Activated CD4-positive, alpha-beta T cell treated with anti-CD3 and anti-CD28 coated beads, Interleukin-2, amount 50 U/mL, for 24 hours (primary cell): ENCODE measurements at regions not wholly inside any gene's neighbourhood (a gene's known extent, or its start where the extent isn't known, plus 50 kb on each side); places are given as distances from the start of the nearest gene placed in this dataset.

ENCODE experiments used
- DNase-seq, 2 donors: peaks; one replicate each; pipeline ENCODE4 v3.0.0-alpha.2; 2020; ENCODE audit warnings: low read depth in 1 of 2, low spot score in 1 of 2

DNA sequence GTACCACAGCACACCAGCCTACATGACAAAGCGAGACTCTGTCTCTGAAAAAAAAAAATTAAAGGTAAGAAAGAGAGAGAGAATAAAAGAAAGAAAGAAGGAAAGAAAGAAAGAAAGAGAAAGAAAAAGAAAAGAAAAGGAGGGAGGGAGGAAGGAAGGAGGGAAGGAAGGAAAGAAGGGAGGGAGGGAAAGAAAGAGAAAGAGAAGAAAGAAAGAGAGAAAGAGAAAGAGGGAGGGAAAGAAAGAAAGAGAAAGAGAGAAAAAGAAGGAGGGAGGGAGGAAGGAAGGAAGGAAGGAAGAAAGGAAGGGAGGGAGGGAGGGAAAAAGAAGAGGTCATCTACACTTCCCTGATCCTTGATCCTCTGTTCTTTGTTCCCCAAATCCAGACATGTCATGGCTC, 104.8 kb upstream of the GJB5 start:
- no peak for DNase-seq

DNA sequence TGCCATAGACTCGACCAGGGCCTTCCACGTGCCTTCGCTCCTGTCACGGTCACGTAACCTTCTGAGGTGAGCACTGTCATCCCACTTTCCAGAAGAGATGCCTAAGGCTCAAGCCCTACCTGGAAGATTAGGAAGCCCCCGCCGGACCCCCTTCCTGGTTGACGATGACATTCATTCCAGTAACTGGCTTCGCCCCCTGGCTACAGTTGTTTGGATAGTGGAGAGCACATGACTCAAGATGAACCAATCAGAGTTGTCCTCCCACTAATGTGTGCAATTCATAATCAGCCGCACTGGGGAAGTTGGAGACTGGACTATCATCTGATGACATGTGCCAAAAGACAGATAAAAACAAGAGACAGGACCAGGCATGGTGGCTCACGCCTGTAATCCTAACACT, 104.0 kb upstream of the GJB5 start:
- no peak for DNase-seq

DNA sequence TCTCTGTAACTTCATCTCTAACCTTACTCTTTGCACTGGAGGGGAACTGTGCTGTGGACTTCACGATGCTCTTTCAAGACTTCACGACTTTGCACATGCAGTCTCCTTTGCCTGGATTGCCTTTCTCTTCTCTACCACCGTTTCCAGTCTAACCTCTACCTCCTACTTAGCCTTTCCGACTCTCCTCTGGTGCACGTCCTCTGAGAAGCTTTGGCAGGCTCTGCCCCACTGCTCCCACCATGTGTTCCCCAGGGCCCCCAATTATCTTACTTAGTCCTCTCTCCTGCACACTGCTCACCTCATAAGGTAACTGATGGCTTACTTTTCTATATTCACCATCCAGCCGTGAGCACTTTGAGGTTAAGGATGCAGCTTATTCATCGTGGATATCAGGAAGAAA, 101.7 kb upstream of the GJB5 start:
- no peak for DNase-seq

DNA sequence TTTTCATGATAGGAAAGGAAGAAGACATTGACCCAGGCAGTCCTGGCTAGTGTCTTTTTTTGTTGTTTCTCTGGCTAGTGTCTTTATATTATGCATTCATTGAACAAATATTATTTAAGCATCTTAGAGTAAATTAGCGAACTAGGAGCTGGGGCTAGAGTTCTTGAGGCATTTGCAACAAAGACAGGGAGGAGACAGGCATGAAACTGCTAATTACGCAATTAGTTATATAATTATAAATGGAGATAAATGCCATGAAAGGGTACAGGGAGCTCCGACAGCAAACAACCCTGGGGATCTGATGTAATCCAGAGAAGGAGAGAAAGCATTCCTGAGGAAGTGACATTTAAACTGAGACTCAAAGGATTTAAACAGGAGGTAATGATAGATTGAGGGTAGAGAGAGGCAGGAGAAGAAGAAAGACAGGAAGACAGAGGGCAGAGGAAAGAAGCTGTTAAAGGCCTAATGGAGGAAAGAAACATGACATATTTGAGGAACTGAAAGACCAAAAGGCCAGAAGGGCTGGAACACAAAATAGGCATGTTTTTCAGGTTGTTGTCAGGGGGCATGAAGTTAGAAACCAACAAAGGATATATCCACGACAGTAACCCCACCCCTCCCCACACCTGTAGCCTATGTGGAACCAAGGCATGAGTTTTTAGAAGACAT, 99.5 kb upstream of the GJB5 start:
- no peak for DNase-seq

DNA sequence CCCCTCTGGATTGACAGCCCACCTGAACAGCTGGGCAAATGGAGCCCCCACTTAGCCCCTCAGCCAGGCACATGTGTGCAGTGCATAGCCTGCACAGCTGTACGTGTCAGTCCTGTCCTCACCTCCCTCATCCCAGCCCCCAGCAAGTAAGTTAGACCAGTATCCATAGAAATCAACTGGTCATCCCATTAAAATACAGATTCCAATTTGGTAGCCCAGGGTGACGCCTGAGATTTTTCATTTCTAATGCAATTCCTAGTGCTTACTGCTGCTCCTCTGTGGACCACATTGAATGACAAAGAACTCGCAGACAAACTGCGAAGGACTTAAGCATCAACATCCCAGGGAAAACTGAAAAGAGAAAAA, 99.0 kb upstream of the GJB5 start:
- DNase-seq: no peak

DNA sequence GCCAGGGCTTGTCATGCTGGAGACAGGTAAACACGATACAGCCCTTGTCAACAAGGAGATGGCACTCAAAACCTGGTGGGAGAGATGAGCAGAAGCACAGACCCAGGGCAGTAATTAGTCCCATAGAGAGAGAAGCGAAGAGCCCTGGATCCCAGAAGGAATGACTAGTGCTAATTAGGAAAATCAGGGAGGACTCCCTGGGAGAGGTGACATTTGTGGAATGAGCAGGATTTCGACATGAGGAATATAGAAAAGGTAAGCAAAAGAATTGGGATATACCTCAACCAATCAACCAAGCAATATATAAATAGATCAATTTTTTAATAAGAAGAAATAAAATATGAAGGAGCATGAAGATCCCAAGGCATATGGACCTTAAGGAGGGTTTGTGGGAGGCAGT, 98.5 kb upstream of the GJB5 start:
- DNase-seq: no peak

DNA sequence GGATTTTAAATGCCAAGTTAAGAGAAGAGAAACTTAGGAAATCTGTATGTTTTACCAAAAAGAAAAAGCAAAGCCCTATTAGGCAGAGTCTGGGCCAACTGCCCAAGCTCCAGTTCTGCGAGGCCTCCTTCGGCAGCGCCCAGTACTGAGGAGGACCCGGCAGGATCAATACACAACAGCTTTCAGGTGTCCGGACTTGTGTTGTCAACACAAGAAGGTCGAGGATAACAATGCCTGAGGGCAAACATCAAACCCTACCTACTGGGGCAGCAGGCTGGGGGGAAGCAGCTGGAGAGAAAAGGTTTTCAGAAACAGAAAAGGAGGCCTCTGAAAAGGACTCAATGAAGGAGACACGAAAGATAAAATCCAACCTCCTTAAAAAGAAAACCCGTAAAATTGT, 98.1 kb upstream of the GJB5 start:
- no peak for DNase-seq

DNA sequence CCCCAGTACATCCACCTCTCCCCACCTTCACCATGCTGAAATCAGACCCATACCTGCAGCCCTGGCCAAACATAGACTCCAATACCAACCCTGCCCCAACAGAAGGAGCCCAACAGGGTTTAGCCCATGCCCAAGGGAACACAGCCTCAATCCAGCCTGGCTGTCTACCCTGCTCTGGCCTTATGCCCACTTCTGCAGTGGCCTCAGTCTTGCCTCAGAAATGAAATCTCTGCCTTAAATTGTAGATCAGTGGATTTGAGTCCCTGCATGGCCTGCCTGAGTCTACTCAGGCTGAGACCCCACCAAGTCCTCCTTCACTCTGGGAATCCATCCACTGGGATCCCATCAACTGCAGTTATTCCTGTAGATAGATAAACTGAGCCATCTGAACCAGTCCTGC, 97.6 kb upstream of the GJB5 start:
- no peak for DNase-seq

DNA sequence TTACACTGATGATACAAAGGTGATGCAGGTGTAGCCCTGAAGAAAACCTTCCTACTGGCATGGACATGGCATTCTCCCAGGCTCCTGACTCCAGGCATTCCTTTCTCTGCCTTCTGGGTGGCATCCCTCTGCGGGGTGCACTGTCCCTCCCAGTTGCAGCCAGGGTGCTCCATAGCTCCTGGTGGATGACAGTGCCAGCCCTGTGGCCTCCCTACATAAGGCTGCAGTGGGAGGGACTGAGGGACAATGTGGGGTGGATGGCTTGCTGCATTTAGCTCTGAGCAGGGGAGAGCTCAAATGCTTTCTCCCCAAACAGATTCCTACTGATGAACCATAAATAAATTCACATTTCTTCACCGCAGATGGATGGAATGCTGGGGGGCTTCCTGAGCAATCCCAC, 97.0 kb upstream of the GJB5 start:
- DNase-seq: no peak

DNA sequence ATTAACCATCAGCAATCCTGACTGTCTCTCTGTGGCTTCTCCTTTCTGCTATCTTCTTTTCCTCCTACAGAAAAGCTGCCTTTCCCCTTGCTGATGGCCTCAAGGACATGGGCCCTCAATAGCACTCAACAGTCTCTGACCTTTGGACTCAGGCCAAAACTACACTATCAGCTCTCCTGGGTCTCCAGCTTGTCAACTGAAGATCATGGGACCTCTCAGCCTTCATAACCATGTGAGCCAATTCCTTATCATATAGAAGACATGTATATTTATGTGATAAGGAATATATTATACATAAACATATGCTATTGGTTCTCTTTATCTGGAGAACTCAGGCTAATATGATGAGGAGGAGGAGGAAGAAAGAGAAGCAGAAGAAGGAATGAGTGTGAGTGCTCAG, 91.8 kb upstream of the GJB5 start:
- no peak for DNase-seq

DNA sequence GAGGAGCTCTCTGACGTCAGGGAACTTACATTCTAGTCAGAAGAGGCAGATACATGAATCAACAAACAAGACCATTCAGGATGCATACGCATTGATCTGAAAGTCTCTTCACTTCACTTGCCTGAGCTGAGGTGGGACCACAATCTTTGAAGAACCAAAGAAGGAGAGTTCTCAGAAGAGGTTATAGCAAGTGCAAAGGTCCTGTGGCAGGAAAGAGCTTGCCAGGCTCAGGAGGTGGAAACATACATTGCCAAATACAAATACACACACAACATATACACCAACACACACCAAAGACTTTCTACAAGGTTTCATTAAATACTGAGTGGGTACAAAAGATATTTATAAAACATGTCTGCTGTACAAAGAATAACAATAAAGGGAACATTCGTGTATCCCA, 86.8 kb upstream of the GJB5 start:
- DNase-seq: no peak

DNA sequence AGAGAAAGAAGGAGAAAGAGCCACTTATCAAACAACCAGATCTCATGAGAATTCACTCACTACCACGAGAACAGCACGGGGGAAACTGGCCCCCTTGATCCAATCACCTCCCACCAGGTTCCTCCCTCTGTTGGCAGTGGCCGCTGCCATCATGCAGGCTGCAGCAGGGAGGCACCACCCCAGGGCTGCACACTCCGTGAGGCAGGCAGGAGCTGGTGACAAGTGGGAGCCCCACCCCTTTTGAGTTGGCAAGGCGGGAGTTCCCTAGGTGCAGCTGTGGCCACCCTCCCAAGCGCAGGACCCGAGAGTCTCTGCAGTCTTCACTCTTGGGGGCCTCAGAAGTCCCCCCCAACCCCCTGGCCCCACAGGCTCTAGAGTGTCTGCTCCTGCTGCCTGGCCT, 83.9 kb upstream of the GJB5 start:
- DNase-seq: no peak

DNA sequence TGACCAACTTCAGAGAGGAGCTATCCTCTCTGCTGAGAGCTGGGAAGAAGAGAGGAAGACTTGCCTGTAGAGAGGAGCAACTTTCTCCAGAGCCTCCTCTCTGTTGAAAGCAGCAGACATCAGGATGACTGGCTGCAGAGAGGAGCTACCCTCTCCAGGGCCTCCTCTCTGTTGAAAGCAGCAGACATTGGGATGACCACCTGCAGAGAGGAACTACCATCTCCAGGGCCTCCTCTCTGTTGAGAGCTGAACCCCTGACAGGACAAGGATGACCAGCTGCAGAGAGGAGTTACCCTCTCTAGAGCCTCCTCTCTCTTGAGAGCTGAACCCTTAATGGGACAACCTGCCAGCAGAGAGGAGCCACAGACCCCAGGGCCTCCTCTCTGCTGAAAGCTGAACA, 83.0 kb upstream of the GJB5 start:
- DNase-seq: no peak

DNA sequence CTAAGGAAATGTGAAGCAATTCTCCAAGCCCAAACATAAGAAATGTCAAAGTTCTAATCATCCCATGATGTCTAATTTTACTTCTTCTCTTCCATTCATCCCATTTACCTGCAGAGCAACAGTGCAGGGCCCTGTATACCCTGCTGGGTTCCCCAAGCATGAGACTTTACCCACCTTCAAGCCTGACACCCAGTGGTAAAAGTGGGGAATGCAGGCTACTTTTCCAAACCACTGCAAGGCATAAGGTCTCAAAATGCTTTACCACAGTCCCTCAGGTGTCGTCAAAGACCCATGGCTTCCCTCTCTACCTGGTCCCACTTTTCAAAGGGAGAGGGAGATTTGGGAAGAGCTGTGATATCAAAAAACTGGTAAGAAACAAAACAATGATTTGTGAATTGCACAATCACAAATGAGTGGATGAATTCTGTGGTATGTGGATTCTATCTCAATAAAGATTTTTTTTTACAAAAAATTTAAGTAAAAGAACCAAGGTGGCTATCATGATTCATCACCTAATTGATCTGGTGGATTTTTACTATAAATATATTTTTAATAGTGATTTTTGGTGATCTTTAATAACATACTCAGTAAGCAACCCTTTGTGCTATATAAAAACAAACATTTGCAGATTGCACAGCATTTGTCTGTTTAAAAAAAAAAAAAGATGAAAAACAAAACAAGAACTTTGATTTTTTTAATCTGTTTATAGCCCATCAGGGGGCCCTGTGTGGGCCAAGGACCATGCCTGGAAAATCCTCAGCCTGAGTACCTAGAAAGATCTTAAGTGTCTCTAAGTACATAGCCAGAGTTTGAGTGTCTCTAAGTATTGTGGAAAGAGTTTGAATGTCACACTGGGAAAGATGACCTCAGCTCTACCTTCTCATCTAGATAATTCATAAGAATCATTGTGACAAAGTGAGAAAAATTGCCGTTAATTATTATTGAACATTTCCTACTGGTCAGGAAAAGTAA, 73.1 kb upstream of the GJB5 start:
- DNase-seq: peak in 1 of 2 donors; percentile 30

DNA sequence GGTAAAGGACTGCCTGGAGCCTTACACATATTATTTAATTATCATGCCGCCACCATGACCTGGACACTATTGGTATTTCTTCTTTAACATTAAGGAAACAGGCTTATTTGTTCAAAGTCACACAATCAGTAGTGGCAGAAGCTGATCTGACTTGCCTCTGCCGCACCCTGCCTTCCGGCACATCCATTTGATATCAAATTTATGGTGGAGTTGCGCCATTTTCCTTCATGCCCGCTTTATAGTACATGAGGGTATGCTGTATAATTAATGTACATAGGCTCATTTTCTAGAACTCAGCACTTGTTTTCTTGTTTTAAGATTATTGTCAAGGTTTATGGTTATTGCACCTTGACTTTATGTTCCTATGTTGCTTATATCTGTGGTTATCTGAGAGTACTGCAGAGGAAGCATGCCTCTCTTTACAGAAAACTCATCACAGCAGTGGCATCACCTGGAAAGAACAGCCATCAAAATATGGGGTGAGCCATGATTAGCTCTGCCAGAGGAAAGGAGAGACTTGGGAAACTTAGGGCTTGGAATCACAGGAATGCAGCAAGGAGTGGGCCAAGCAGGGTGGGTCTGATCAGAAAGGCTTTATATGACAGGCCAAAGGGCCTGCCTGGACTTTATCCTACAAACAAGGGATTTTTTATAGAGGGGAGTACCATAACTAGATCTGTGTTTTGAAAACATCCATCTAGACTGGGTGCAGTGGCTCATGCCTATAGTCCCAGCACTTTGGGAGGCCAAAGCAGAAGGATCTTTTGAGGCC, 72.2 kb upstream of the GJB5 start:
- DNase-seq: no peak

DNA sequence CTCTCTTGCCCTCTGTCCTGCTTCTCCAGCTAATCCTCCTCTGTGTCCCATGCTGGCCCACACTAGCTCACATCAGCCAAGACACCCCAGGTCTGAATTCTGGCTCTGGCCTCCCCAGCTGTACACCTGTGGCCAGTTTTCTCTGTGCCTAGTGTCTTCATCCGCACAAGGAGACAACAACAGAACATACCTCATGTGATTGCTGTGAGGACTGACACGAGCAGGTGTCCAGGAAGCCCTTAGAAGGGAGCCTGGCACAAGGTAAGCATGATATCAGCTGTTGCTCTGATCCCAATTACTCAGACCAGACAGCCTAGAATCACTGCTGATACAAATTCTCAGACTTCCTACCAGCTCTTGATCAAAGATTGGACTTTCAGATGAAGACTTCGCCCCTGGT, 71.2 kb upstream of the GJB5 start:
- DNase-seq: no peak

DNA sequence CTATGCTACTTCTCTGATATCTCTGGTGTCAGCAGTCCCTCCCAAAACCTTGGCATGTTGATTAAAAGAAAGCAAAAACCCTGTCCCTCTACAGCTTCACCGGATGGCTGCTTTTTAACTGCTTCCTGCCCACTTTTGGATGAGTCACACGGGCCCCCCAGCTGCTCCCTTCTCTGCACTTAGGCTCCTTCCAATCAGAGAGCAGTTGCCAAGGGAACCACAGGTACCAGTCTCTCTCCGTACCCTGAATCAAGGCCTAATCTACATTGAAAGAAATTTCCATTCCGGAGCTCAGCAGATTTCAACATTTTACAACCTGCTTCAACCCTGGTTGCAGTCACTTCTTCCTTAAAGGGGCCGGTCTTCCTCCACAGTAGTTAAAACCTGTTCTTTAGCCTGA, 70.6 kb upstream of the GJB5 start:
- DNase-seq: no peak

DNA sequence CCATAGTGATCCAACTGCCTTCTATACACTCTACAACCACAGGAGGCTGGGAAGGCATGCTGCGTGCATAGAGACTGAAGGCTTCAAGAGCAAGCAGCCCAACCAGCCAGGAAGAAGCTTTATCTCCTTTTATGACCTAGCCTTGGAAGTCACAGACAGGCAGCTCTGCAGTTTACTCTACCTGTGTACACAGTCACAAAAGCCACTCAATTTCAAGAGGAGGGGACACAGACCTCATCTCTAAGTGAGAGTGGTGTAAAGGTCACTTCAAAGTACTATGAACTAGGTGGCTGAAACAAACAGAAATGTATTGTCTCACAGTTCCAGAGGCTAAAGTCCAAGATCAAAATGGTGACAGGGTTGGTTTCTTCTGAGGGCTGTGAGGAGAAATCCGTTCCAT, 69.6 kb upstream of the GJB5 start:
- DNase-seq: no peak

DNA sequence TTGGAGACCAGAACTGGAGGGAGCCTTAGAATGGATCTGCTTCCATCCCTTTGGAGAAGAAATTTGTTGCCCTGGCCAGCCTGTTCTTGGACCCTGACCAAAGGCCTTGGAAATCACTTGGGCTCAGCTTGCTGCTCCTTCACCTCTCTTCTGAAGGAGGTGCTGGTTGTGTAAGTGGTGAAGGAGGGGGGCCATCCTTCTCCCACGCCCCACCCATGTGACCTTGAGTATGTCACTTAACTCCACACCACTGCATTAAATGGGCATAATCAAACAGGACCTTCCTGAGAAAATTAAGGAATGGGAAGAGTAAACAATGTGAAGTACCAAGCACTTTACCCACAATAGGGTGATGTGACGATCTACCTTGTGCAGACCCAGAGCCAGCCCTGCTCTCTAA, 68.3 kb upstream of the GJB5 start:
- no peak for DNase-seq

DNA sequence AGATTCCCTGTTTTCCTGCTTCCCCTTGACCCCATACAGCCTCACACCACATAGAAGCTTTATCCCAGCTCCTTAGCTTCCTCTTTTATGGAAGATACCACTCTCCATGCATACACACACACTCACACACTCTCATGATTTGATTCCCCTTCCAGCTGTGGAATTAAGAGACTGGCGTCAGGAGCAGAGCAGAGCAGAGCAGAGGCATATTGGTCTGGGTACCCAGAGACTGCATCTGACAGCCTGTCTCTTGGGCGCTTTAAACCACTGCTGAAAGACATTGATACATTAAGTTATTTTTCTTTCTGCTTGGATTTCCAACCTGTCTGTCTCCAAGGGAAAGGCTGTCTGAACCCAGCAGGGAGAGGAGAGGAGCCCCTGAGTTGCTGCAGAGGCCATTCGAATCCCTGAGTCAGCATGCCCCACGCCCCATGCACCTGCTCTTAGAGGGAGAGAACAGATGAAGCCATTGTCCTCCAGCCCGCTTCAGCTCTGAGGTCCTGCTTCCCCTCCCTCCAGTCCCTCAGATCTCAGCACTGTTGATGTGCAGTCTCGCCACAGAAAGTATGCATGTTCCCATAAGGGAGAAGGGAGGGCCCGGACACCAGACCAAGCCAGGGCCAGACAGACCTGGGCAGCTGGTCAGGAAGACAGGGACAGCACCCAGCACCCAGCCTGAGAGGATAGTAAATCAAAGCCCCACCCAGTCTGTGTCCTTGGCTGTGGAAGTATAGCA, 66.7 kb upstream of the GJB5 start:
- no peak for DNase-seq

DNA sequence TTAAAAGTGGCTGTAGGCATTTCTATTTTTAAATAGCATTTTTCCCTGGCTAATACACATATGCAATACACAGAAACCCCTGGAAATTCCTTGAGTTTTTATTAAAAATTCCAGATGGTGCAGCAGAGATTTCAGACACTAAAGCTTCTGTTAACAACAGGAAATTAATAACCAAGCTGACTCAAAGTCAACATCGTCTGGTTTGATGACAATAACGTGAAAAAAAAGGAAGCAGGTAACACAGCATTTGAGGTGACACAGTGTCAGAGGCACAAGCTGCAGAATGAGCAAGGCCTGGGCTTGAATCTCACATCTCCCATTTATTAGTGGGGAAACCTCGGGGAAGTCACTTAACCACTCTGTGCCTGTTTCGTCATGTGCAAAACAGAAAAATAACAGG, 64.6 kb upstream of the GJB5 start:
- DNase-seq: no peak
